ENCODE measurements at regions not wholly inside any gene's neighbourhood (a gene's known extent, or its start where the extent isn't known, plus 50 kb on each side); places are given as distances from the start of the nearest gene placed in this dataset.

DNA sequence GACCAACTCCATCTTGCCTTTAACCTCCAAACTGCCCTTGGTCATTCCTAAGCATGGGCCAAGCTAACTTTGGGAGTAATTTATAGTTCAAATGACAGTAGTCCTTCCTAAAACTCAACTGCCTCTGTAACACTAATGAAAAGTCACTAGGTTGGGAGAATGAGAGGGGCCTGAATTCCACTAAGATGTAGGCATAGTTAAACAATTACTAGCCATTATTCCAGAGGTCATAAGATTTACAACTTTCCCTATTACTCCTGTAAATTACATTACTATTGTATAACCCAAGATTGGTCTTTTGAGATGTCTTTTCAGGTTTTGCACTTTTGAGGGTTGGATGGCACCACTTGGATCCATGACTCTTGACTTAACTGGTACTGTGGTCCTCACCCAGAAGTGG is 94.6 kb downstream of the SPP2 start:
- intact Hi-C loops (cut with DNase I; ENCODE audit: low total_unique reads): no loop called here
- no peak for DNase-seq (ENCODE audit: low spot score in 2 of 2)
- no peak overlapping the region for H3K4me3 ChIP-seq (ENCODE audit: low read depth, poor library complexity, severe bottlenecking)
- TF ChIP-seq, protein P1, sequence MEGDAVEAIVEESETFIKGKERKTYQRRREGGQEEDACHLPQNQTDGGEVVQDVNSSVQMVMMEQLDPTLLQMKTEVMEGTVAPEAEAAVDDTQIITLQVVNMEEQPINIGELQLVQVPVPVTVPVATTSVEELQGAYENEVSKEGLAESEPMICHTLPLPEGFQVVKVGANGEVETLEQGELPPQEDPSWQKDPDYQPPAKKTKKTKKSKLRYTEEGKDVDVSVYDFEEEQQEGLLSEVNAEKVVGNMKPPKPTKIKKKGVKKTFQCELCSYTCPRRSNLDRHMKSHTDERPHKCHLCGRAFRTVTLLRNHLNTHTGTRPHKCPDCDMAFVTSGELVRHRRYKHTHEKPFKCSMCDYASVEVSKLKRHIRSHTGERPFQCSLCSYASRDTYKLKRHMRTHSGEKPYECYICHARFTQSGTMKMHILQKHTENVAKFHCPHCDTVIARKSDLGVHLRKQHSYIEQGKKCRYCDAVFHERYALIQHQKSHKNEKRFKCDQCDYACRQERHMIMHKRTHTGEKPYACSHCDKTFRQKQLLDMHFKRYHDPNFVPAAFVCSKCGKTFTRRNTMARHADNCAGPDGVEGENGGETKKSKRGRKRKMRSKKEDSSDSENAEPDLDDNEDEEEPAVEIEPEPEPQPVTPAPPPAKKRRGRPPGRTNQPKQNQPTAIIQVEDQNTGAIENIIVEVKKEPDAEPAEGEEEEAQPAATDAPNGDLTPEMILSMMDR (IDR thresholded peaks at IDR 0.05): no peak
- TF ChIP-seq POLR2A (IDR thresholded peaks at IDR 0.05): no peak

- 77 to 80% methylated on average over 3 of the region's 3 CpGs for WGBS, 2 donors
- intact Hi-C loops (cut with DNase I; ENCODE audit: low total_unique reads): no loop called here
- no peak for TF ChIP-seq POLR2A (IDR thresholded peaks at IDR 0.05)
- TF ChIP-seq, protein P1 (IDR thresholded peaks at IDR 0.05): no peak
- no peak for DNase-seq (ENCODE audit: low spot score in 2 of 2)
- no peak overlapping the region for H3K4me3 ChIP-seq (ENCODE audit: low read depth, poor library complexity, severe bottlenecking)
These were observed 93.4 kb downstream of the SPP2 start for GRCh38 chr2:234143896-234144295.

DNA sequence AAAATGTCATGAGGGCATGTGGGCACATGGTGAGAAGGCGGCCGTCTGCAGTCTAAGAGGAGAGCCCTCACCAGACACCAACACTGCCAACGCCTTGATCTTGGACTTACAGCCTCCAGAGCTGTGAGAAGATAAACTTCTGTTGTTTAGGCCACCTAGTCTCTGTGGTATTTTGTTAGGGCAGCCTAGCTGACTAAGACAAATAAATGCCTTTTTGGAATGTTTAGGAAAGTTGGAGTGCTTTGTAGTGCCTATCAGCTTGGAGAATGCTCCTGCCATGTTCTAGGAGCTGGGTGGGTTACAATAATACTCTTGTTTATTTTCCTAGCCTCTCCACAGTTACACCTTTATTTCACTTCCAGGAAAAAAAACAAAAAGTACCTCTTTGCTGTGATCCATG is 92.0 kb downstream of the SPP2 start:
- TF ChIP-seq, protein P1 (IDR thresholded peaks at IDR 0.05): no peak
- TF ChIP-seq POLR2A (IDR thresholded peaks at IDR 0.05): no peak
- WGBS, 2 donors: 93 to 95% methylated on average over 3 of the region's 3 CpGs
- intact Hi-C loops (cut with DNase I; ENCODE audit: low total_unique reads): no loop called here
- no peak for DNase-seq (ENCODE audit: low spot score in 2 of 2)
- H3K4me3 ChIP-seq (ENCODE audit: low read depth, poor library complexity, severe bottlenecking): no peak overlapping the region

- no peak for DNase-seq (ENCODE audit: low spot score in 2 of 2)
- intact Hi-C loops (cut with DNase I; ENCODE audit: low total_unique reads): loop anchor here (5.0 to 10.0 kb wide), 2 partner anchors 358 to 405 kb away; partner anchors contain the start of gene ARL4C
- WGBS, 2 donors: 94% methylated on average over 5 of the region's 5 CpGs
- no peak overlapping the region for H3K4me3 ChIP-seq (ENCODE audit: low read depth, poor library complexity, severe bottlenecking)
- no peak for TF ChIP-seq POLR2A (IDR thresholded peaks at IDR 0.05)
- TF ChIP-seq, protein P1 (IDR thresholded peaks at IDR 0.05): no peak
These were observed 89.3 kb downstream of the SPP2 start for GRCh38 chr2:234139755-234140154.

DNA sequence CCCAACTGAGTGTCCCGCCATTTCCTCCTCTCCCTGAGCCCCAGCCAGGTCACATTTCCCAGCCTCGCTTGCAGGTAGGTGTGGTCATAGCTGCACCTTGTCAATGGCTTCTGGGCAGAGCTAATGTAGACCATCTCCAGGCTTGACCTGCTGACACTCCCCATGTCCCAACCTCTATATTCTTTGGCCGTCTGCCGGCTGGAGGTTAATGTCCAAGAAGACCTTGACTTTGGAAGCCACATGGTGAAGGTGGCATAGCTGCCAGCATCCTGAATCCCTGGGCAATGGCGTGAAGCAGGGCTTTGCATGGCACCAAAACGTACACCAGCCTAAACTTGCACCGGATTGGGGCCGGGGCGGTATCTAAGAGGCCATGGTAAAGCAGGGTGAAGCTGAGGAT is 88.3 kb downstream of the SPP2 start:
- TF ChIP-seq POLR2A (IDR thresholded peaks at IDR 0.05): no peak
- TF ChIP-seq, protein P1 (IDR thresholded peaks at IDR 0.05): no peak
- 93 to 96% methylated on average over 9 of the region's 9 CpGs for WGBS, 2 donors
- DNase-seq (ENCODE audit: low spot score in 2 of 2): no peak
- intact Hi-C loops (cut with DNase I; ENCODE audit: low total_unique reads): loop anchor here (5.0 to 10.0 kb wide), 2 partner anchors 358 to 406 kb away; partner anchors contain the start of gene ARL4C
- H3K4me3 ChIP-seq (ENCODE audit: low read depth, poor library complexity, severe bottlenecking): no peak overlapping the region

- H3K4me3 ChIP-seq (ENCODE audit: low read depth, poor library complexity, severe bottlenecking): no peak overlapping the region
- DNase-seq (ENCODE audit: low spot score in 2 of 2): no peak
- intact Hi-C loops (cut with DNase I; ENCODE audit: low total_unique reads): loop anchor here (5.0 to 10.0 kb wide), 2 partner anchors 360 to 407 kb away; partner anchors contain the start of gene ARL4C
- WGBS, 2 donors: 46 to 56% methylated on average over 6 of the region's 6 CpGs
- no peak for TF ChIP-seq POLR2A (IDR thresholded peaks at IDR 0.05)
- TF ChIP-seq, protein P1 (IDR thresholded peaks at IDR 0.05): no peak
These were observed 87.0 kb downstream of the SPP2 start for GRCh38 chr2:234137400-234138014.

Data from lower leg skin (tissue), 4 donors.